Breast epithelium (tissue), 3 donors: ENCODE measurements at regions not wholly inside any gene's neighbourhood (a gene's known extent, or its start where the extent isn't known, plus 50 kb on each side); places are given as distances from the start of the nearest gene placed in this dataset.

Experiments
- POLR2A ChIP-seq: fragments of 450-650 bp; IDR thresholded peaks from one replicate; pipeline ENCODE4 v1.6.1; 2016; ENCODE audit warnings: antibody characterized with exemption, mild to moderate bottlenecking, moderate library complexity
- POLR2AphosphoS5 ChIP-seq, 3 donors: sonication (generic); formaldehyde crosslinking; IDR thresholded peaks; one replicate each; pipeline ENCODE4 v1.6.1; 2017; ENCODE audit warnings: antibody characterized with exemption in 3 of 3
- TF ChIP-seq, protein P1 (sequence below), 3 donors: fragments of 450-650 bp; IDR thresholded peaks; one replicate each; pipeline ENCODE4 v1.5.1; 2016 to 2017; ENCODE audit warnings: antibody characterized with exemption in 3 of 3, mild to moderate bottlenecking in 3 of 3, moderate library complexity in 3 of 3

DNA sequence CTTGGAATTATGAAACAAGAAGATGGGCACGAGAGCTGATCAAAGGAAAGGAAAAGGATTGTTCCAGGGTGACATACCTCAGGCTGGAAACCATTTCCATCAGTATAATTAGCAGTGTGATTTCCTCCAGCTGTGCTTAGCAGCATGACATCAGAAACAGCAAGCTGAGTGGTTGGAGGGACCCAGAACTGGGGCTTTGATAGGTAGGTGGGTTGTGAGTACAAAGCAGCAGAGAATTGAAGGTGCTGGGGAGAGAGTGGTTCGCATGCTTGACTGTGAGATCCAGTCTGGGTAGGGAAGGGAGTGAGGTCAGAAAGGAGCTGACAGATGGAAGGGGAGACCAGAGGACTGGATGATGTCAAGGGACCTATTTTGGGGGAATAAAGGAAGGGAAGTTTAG is 90.4 kb downstream of the CD164 start:
- no peak for TF ChIP-seq POLR2AphosphoS5 (IDR thresholded peaks at IDR 0.05)
- TF ChIP-seq, protein P1, sequence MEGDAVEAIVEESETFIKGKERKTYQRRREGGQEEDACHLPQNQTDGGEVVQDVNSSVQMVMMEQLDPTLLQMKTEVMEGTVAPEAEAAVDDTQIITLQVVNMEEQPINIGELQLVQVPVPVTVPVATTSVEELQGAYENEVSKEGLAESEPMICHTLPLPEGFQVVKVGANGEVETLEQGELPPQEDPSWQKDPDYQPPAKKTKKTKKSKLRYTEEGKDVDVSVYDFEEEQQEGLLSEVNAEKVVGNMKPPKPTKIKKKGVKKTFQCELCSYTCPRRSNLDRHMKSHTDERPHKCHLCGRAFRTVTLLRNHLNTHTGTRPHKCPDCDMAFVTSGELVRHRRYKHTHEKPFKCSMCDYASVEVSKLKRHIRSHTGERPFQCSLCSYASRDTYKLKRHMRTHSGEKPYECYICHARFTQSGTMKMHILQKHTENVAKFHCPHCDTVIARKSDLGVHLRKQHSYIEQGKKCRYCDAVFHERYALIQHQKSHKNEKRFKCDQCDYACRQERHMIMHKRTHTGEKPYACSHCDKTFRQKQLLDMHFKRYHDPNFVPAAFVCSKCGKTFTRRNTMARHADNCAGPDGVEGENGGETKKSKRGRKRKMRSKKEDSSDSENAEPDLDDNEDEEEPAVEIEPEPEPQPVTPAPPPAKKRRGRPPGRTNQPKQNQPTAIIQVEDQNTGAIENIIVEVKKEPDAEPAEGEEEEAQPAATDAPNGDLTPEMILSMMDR (IDR thresholded peaks at IDR 0.05): no peak
- TF ChIP-seq POLR2A: no peak
